ENCODE measurements at regions not wholly inside any gene's neighbourhood (a gene's known extent, or its start where the extent isn't known, plus 50 kb on each side); places are given as distances from the start of the nearest gene placed in this dataset.

DNA sequence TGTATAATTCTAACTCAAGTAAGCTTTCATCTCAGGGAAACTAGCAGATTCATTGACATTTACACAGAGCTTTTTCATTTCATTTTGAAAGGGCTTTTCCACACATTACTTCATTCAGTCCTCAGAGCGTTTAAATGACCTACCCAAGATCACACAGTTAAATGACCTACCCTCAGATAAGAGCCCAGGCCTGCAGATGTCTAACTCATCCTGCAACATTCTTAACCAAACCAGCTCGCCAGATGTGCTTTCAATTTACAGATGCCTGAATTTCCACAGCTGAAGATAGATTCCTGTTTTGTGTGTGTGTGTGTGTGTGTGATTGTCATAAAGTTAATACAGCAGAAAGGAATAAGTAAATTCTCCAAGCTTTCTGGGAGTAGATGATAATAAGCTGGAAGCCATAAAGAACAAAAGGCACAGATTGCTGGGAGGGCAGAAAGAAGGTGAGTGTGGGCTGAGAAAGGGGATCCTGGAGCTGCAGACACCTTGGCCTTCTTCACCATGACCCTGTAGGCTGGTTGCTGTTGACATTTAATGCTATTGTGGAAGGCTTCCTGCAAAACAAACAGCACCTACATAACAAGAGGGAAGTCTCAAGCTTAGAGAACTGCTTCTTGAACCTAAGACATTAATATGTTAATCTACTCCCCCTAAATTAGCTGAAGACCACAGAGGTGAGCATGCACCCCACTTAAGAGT lies 489.7 kb upstream of the CELF2 start:
- no peak for DNase-seq

DNA sequence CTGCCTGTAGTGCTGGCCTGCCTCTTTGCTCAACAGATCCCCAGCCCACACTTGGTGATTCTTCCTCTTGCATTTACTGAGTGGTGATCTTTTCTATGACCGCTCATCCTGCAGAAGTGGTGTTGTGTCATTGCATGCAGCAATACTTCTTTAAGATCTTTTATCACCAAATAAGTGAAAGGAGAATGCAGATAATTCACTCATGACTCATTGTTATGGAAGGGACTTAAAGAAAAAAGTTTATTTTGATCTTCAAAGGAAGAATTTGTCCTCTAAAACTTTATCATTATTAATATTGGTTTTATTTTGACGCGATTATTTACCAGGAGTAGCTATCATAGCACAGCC lies 489.1 kb upstream of the CELF2 start:
- peak; percentile 61 for DNase-seq

DNA sequence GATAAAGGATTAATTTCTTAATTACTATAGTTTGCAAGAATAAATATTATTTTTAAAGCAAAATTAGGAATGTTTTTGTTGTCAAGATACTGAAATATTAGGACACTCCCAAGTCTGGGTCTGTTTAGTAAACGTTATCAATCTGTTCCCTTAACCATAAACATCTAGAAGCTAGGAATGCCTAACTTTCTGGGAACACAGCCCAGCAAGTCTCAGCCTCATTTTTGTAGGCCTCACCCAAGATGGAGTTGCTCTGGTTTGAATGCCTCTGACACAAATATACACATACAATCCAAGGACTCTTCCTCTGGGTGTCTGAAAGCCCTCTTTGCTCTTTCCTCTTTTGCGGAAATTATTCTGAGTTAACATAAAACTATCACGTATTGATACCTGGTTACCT lies 487.4 kb upstream of the CELF2 start:
- no peak for DNase-seq

DNA sequence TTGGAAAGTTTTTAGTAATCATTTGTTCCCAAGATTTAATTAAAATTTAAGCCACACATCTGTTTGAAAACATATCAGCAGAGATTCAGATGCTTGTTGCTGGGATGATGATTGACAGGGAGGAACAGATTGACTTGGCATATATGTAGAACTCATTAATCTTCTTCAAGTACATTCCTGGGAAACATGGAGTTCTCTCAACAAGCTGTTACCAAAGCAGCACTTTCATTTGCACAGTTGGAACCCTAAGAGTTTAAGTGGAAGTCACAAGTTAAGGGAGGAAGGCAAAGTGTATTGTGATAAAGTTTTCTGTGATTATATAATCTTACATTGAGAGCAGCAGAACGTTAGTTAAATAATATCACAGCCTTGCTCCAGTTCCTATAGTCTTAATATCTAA lies 485.4 kb upstream of the CELF2 start:
- no peak for DNase-seq

DNA sequence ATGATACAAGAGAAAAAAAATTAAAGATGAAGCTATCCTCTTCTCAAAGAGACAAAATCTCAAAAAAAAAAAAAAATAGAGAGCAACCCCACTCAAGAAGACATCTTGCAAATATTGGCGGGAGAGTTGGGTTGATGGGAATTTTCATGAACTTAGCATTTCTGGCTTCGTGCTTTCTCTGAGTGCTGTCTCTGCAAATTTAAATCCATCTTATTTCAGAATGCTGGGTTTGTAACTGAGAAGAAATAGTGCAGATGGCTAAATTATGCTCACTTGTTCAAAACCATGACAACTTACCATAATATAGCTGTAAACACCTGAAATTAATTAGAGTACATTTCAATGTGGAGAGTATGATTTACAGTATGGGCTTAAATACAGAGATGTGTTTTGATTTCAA lies 484.8 kb upstream of the CELF2 start:
- no peak for DNase-seq

DNA sequence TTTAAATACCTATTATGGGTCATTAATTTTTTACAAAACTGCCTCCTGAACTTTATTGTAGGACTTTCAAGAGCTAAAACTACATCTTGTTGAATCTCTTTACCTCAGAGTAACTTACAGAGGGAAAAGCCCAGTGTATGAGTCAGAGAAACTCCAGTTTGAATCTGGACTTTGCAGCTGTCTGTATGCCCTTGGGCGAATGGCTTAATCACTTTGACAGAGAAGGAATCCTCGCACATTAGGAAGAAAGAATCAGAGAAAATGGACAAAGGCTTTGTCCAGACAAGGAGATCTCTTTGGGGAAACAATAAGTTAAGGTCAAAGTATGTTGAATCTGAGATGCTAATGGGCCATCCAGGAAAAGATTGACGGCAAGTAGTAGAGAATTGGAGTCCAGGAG lies 484.2 kb upstream of the CELF2 start:
- DNase-seq, result peak; percentile 16

DNA sequence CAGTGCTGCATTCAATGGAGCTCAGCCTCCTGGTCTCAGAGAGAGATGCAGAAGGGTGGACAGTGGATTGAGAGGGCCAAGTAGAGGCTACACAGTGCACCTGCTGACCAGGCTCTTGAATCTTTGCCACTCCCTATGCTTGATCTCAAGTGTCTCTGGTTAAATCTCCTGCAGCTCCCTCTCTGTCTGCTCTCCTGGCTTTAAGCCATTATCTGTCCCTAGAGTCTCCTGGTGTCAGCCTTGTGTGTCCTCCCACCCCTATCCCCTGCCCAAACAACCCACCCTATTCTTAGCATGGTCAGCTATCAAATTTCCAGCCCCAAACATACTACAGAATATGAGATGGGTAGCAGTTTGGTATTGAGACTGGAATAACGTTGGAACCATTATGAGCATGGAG lies 479.3 kb upstream of the CELF2 start:
- no peak for DNase-seq

DNA sequence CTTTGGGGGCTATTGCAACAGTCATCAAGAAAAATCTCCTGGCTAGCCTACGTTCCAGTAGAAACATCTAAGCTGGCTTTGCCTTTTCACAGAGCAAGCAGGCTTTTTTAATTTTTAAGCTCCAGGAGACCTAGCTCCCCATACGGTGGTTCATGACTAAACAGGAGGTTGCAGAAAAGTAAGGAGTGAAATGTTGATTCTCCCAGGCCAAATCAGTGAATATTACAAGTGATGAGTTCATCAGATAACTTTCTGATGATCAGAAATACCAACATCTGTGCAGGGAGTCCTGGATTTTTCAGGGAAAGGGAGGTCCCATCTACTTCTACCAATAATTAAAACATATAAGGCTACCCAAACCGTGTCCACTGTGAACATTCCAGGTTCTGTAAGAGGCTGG lies 477.3 kb upstream of the CELF2 start:
- DNase-seq, result peak; percentile 78

DNA sequence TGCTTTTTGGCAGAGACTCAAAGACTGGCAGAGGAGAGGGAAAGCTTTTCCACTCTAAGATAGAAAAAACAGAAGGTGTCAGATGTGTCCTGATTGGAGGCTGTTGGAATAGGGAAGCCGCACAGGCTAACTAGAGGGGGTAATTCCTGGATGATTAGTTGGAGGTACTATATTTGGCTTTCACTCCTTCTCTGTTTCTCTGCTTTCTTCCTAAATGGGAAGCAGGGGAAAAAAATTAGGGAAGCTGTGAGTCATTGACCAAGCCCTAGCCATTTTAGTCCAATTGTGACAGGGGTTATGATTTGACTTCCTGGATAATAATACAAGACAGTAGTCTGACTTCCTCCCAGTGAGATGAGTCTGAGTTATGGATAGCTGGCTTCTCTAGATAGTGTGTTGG lies 475.2 kb upstream of the CELF2 start:
- DNase-seq, result peak; percentile 85

DNA sequence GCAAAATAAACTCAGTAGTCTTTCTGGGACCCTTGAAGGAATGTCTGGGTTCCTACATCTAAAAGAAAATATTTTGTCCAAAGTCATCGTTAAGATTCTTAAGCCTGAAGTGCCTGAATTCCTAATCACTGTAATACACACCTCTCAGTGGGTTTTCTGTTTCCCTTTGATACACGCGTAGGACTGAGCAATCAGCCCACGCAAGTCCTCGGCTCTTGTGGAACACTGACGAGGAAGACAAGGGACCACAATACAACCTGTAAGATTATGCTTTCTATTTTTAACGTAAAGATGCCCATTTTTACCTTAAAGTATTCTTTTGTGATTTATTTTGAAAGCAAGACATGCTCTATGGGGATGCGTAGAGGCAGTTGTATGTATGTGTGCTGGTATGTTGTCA lies 472.8 kb upstream of the CELF2 start:
- no peak for DNase-seq

DNA sequence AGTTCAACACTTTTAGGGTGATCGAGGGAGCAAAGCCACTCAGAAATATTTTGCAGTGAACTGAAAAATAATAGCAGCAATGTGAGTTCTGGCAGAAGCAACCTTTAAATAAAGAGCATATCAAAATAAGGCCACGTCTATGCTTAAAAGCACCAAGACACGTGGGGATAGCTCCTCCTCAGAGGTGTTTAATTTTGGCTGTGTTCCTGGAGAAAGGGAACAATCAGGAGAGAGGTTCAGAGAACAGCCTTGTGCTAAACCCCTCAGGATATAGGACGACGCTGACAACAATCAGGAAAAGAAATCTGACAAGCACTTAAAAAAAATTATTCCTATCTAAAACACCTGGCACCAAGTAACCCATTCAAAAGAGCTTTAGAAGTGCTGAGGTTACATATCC lies 471.9 kb upstream of the CELF2 start:
- no peak for DNase-seq

DNA sequence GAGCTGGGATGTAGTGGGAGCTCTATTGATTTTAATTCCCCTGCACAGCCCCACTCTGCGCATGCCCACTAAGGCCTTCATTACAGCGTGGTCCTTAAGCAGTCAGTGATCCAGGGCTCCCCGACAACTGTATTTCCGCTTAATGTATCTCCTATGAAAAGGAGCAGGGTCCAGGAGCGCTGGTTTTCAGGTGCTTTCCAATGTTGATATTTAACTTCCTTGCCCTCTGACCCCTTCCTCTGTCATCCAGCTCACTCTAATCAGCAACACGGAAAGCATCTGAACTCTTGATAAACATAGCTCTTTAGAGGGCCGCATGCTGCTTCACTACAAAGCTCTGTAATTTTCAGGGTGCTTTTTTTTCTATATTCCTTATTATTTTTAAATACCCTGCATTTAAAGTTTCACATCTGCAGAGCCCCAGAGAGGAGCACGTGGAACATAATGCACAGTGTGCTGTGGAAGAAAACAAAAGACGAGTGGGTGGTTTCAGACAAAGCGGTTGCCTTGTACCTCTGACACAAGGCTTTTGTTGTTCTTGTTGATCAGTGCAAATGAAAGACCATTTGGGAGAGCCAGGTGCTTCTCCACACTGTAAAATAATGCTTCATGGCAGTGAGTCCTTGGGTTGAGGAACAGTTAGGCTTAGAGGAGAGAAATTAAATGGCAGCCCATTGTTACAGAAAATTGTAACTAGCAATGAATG lies 465.9 kb upstream of the CELF2 start:
- no peak for DNase-seq

DNA sequence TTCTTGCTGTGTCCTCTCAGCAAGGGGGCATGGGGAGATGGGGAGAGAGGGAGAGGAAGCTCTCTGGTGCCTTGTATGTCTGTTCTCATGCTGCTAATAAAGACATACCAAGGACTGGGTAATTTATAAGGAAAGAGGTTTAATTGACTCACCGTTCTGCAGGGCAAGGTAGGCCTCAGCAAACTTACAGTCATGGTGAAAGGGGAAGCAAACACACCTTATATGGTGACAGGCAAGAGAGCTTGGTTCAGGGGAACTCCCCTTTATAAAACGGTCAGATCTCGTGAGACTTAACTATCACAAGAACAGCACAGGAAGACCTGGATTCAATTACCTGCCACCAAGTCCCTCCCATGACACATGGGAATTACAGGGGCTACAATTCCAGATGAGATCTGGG lies 464.7 kb upstream of the CELF2 start:
- DNase-seq, result no peak

DNA sequence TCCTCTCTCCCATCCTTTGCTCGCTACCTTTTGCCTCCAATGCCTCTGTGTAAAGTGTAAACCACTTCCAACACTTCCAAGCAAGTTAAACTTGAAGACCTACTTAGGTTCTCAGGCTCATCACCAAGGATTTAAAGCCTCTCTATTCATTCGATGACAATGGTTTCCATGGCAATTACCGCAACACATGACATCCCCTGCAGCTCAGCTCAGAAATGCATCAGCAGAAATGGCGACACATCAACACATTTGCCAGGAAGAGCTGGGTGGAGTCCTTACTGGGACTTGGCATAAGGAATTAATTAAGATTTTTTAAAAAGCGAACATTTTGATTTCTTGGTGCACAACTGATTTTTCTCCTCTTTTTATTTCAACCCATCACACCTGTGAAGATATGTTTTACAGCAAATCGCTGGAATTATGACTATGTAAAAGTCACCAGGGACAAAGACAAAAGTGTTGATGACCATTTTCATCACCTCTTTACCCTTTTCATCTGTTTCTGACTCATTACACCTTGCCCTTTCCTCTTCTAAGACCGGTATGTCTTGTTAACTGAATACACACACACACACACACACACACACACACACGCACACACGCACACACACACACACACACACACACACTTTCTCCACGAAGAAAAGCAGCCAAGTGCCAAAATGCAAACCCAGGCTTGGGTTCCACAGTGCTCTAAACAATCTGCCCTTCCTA lies 453.4 kb upstream of the CELF2 start:
- DNase-seq, result peak; percentile 77

DNA sequence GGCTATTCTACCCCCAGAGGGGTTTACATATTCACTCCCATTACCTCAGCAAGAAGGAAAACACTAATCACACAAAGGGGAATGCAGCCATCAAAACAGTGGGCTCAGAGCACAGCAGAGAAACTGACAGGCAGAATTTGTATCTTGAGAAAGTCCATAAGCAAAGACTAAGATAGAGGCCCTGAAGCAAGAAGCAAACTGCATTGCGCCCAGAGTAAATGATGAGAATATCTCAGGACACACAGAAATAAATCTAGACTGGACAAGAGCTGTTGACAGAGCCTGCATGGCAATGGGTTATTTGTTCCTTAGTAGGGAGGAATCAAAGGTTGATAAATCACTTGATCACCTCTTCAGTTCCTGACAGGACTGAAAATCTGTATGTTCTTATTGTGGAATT lies 440.7 kb upstream of the CELF2 start:
- DNase-seq, result no peak

DNA sequence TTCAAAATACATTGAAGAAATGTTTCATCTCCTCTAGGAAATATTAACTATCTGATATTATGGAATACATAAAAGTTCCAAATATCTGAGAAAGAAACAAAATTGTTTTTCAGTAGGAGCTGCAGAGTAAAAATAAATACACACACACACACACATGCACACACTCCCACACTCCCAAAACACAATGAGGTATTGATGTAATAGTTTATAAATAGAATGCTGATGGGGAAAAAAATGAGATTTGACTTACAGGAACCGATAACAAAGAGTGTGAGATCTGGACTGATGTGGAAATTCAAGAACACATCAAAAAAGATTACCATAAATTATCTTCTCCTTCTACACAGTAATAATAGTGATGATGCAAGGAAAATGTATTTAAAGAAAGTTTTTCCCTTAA lies 438.0 kb upstream of the CELF2 start:
- no peak for DNase-seq

DNA sequence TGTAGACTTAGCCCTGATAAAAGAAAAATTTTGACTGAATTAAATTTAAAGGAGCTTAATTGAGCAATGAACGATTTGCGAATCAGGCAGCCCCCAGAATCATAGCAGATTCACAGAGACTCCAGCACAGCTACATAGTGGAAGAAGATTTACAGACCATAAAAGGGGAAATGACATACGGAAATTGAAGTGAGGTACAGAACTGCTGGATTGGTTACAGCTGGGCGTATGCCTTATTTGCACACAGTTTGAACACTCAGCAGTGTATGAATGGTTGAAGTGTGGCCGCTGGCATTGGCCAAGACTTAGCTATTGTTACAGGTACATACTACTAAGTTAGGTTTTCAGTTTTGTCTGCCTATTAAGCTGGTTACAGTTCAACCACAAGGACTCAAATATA lies 433.5 kb upstream of the CELF2 start:
- no peak for DNase-seq

DNA sequence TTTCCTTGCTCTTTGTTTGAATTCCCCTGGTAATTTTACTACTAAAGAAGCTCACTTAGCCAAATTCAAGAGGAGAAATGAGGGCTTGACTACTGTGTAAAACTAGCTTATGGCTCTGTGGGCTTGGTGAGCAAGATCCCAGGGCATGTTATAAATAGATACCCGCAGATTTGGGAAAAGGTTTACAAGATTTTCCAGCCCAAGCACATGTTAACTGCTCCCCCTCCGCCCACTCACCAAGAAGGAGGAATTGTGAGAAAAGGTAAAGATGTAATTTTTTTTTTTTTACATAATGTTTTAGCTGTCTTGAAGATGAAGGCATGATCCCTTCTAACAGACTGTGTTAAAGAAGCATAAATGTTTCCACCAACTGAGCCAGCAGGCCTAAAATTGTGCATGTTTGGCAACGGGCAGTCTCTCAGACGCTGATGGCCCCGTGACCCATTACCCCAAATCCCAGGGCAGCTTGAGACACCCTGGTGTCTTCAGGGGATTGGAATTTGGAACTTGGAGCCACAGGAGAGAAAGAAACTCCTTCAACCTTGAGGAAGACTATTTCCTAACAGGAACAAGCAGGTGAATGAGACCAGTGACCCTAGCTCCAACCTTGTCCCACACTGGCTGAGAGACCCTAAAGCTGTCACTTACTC lies 429.8 kb upstream of the CELF2 start:
- DNase-seq, result peak; percentile 16

DNA sequence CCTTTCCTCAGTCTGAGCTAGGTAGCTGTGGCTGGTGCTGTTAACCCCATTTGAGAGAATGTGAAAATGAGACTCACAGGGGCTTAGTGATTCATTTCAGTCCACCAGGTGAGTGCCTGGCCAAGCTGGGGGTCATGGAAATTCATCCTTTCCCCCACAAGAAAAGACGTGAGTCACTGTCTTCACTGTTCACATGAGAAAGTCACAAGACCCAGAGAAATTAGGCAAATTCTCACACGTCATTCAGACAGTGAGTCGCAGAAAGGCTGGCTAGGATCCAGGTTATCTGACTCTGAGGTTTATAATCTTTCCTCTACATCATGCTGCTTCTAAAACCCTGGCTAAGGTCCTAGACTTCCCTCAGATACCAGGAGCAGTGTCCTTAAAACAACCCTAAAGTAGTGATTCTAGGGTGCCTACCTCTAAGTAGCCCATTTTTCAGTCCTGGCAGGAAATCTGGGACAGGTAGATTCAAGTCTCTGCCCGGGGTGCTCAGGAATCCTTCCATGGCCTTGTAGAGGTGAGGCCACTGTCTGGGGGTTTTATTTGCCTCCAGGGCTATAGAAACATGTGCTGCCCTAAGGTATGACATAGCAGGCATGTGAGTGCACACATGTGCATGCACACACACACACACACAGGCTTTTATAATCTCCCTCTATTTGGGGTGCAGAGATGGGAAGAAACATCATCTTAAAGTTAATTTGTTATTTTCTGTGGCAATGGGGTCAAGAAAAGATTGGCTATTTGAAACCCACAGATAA lies 427.9 kb upstream of the CELF2 start:
- peak; percentile 96 for DNase-seq

DNA sequence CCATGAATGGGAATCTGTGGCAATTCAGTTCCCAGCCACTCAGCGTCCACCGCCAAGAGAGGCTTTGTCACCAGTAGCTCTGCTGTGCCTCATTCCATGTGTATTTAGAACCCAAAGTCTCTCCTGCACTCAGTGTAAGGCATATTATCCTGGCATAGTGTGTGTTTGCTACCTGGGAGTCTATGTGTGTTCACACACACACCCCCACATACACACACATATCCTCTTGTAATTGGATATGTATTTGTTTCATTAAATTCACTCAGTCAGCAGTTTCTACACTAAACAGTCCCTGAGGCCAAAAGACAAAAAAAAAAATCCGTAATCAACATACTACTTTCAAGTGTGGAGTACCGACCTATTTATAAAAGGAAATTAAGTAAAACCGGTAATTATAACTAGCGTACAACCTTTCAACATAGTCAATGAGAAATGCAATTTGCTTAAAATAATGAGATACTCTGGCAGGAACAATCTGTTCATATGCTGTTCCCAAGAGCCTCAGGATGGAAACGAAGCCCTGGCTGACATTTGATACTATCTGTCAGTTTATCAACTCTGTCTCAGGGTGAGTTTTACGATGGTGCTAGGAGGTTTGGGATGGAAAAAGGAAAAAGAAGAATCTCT lies 425.8 kb upstream of the CELF2 start:
- DNase-seq, result no peak

DNA sequence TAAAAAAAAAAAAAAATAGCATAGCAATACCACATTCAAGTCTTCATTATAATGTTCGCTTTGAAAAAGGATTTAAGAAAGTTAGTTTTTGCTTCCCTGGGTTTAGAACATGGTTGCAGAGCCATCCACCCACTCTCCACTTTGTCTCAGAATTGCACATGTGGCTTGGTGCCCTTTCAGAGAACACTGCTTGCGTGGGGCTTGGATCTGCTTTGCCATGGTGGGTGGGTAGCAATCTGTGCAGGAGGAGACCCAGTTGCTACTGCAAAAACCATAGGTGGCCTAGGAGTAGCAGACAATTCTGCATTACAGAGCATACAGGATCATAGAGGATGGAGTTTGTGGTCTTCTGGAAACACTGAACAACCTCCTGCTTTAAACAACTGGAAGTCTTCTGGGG lies 421.4 kb upstream of the CELF2 start:
- DNase-seq, result no peak

DNA sequence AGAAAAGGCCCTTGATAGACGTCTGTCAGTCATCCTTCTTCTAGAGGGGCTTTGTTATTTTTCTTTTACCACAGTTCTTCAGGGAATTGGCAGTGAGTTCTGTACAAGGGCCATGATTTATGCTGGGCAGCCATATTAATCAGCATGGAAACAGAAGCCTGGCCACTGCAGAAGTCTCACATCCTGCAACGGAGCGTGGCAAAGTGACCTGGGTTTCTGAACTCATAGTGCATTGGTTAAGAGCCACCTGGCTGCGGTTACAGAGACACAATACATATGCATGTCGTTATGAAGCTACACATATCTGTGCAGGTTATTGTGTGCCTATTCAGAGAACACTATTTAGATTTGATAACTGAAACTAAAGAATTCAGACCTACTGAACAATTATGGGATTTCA lies 419.4 kb upstream of the CELF2 start:
- no peak for DNase-seq

DNA sequence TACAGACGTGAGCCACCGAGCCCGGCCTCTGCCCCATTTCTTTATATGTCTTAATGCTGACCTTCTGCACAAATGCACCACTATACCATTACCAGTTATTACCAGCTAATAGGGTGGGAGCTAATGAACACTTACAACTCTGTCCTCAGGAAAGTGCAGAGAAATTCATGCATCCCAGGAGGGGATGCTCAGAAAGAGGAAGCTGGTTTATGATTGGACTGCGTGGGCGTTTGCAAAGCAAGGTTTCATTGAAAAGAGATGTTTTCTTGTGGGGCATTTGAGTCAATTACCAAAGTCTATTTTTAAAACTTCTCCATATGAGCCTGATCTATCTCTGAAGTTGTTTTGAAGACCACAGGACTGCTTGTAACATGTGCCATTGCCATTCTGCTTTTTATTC lies 417.7 kb upstream of the CELF2 start:
- no peak for DNase-seq
